ENCODE measurements at regions not wholly inside any gene's neighbourhood (a gene's known extent, or its start where the extent isn't known, plus 50 kb on each side); places are given as distances from the start of the nearest gene placed in this dataset.

DNA sequence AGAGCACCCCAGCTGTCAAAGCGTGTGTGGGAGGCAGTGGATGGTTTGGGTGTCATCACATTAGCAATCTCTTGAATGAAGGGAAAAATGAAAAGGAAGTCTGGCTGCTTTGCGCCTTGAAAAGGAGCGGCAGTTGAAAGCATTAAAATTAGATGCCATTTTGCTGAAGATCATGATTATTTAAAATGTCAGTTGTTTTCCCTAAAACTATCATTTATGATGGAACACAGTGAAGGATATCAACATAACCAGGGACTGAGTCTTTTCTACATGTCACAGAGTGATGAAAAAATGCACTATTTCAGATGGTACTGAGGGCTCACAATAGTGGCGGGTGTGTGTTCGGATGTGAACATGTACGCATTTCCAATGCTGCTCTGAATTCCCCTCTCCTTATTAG, 450.2 kb upstream of the CPEB2 start:
- Mint-ChIP-seq H3K27me3 (ENCODE audit: insufficient read depth, low read depth, poor library complexity) (peaks cover 2% of the 10 kb centered on the region), H3K27ac (no peak overlapping the region), H3K36me3 (ENCODE audit: low read depth) (no peaks in the 10 kb centered on the region; the same call in 2 of the 3 replicates), H3K4me3 (no peak overlapping the region), H3K9me3 (peaks cover 2% of the 10 kb centered on the region; the same call in 1 of the 3 replicates), H3K4me1 (no peaks in the 10 kb centered on the region)
- no peaks in the 10 kb centered on the region for H3K36me3 ChIP-seq (ENCODE audit: insufficient read depth)
- TF ChIP-seq ZNF331 (CRISPR knock-in tag; IDR thresholded peaks at IDR 0.05; ENCODE audit: low read depth) = no peak
- TF ChIP-seq EZH2 (IDR thresholded peaks at IDR 0.05; ENCODE audit: low read depth, unreplicated experiment) = no peak
- no peak for TF ChIP-seq NANOG (IDR thresholded peaks at IDR 0.05; ENCODE audit: borderline replicate concordance)
- no peak for TF ChIP-seq JUNB (IDR thresholded peaks at IDR 0.05; ENCODE audit: unreplicated experiment)
- TF ChIP-seq, protein P1, sequence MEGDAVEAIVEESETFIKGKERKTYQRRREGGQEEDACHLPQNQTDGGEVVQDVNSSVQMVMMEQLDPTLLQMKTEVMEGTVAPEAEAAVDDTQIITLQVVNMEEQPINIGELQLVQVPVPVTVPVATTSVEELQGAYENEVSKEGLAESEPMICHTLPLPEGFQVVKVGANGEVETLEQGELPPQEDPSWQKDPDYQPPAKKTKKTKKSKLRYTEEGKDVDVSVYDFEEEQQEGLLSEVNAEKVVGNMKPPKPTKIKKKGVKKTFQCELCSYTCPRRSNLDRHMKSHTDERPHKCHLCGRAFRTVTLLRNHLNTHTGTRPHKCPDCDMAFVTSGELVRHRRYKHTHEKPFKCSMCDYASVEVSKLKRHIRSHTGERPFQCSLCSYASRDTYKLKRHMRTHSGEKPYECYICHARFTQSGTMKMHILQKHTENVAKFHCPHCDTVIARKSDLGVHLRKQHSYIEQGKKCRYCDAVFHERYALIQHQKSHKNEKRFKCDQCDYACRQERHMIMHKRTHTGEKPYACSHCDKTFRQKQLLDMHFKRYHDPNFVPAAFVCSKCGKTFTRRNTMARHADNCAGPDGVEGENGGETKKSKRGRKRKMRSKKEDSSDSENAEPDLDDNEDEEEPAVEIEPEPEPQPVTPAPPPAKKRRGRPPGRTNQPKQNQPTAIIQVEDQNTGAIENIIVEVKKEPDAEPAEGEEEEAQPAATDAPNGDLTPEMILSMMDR (conservative IDR thresholded peaks at IDR 0.05; ENCODE audit: low read depth in 2 of 2) = no peak
- no peak for TF ChIP-seq EZH2phosphoT487 (IDR thresholded peaks at IDR 0.05; ENCODE audit: unreplicated experiment)
- no peak for TF ChIP-seq POLR2AphosphoS5 (IDR thresholded peaks at IDR 0.05; ENCODE audit: low read depth)
- TF ChIP-seq, protein P2, sequence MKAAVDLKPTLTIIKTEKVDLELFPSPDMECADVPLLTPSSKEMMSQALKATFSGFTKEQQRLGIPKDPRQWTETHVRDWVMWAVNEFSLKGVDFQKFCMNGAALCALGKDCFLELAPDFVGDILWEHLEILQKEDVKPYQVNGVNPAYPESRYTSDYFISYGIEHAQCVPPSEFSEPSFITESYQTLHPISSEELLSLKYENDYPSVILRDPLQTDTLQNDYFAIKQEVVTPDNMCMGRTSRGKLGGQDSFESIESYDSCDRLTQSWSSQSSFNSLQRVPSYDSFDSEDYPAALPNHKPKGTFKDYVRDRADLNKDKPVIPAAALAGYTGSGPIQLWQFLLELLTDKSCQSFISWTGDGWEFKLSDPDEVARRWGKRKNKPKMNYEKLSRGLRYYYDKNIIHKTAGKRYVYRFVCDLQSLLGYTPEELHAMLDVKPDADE (IDR thresholded peaks at IDR 0.05) = no peak
- TF ChIP-seq STAT1 (IDR thresholded peaks at IDR 0.05; ENCODE audit: unreplicated experiment) = no peak
- TF ChIP-seq, protein P3, sequence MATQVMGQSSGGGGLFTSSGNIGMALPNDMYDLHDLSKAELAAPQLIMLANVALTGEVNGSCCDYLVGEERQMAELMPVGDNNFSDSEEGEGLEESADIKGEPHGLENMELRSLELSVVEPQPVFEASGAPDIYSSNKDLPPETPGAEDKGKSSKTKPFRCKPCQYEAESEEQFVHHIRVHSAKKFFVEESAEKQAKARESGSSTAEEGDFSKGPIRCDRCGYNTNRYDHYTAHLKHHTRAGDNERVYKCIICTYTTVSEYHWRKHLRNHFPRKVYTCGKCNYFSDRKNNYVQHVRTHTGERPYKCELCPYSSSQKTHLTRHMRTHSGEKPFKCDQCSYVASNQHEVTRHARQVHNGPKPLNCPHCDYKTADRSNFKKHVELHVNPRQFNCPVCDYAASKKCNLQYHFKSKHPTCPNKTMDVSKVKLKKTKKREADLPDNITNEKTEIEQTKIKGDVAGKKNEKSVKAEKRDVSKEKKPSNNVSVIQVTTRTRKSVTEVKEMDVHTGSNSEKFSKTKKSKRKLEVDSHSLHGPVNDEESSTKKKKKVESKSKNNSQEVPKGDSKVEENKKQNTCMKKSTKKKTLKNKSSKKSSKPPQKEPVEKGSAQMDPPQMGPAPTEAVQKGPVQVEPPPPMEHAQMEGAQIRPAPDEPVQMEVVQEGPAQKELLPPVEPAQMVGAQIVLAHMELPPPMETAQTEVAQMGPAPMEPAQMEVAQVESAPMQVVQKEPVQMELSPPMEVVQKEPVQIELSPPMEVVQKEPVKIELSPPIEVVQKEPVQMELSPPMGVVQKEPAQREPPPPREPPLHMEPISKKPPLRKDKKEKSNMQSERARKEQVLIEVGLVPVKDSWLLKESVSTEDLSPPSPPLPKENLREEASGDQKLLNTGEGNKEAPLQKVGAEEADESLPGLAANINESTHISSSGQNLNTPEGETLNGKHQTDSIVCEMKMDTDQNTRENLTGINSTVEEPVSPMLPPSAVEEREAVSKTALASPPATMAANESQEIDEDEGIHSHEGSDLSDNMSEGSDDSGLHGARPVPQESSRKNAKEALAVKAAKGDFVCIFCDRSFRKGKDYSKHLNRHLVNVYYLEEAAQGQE (IDR thresholded peaks at IDR 0.05; ENCODE audit: unreplicated experiment) = no peak
- no peak for TF ChIP-seq CREB1 (CRISPR knock-in tag; IDR thresholded peaks at IDR 0.05; ENCODE audit: low read depth)
- TF ChIP-seq, protein P4, sequence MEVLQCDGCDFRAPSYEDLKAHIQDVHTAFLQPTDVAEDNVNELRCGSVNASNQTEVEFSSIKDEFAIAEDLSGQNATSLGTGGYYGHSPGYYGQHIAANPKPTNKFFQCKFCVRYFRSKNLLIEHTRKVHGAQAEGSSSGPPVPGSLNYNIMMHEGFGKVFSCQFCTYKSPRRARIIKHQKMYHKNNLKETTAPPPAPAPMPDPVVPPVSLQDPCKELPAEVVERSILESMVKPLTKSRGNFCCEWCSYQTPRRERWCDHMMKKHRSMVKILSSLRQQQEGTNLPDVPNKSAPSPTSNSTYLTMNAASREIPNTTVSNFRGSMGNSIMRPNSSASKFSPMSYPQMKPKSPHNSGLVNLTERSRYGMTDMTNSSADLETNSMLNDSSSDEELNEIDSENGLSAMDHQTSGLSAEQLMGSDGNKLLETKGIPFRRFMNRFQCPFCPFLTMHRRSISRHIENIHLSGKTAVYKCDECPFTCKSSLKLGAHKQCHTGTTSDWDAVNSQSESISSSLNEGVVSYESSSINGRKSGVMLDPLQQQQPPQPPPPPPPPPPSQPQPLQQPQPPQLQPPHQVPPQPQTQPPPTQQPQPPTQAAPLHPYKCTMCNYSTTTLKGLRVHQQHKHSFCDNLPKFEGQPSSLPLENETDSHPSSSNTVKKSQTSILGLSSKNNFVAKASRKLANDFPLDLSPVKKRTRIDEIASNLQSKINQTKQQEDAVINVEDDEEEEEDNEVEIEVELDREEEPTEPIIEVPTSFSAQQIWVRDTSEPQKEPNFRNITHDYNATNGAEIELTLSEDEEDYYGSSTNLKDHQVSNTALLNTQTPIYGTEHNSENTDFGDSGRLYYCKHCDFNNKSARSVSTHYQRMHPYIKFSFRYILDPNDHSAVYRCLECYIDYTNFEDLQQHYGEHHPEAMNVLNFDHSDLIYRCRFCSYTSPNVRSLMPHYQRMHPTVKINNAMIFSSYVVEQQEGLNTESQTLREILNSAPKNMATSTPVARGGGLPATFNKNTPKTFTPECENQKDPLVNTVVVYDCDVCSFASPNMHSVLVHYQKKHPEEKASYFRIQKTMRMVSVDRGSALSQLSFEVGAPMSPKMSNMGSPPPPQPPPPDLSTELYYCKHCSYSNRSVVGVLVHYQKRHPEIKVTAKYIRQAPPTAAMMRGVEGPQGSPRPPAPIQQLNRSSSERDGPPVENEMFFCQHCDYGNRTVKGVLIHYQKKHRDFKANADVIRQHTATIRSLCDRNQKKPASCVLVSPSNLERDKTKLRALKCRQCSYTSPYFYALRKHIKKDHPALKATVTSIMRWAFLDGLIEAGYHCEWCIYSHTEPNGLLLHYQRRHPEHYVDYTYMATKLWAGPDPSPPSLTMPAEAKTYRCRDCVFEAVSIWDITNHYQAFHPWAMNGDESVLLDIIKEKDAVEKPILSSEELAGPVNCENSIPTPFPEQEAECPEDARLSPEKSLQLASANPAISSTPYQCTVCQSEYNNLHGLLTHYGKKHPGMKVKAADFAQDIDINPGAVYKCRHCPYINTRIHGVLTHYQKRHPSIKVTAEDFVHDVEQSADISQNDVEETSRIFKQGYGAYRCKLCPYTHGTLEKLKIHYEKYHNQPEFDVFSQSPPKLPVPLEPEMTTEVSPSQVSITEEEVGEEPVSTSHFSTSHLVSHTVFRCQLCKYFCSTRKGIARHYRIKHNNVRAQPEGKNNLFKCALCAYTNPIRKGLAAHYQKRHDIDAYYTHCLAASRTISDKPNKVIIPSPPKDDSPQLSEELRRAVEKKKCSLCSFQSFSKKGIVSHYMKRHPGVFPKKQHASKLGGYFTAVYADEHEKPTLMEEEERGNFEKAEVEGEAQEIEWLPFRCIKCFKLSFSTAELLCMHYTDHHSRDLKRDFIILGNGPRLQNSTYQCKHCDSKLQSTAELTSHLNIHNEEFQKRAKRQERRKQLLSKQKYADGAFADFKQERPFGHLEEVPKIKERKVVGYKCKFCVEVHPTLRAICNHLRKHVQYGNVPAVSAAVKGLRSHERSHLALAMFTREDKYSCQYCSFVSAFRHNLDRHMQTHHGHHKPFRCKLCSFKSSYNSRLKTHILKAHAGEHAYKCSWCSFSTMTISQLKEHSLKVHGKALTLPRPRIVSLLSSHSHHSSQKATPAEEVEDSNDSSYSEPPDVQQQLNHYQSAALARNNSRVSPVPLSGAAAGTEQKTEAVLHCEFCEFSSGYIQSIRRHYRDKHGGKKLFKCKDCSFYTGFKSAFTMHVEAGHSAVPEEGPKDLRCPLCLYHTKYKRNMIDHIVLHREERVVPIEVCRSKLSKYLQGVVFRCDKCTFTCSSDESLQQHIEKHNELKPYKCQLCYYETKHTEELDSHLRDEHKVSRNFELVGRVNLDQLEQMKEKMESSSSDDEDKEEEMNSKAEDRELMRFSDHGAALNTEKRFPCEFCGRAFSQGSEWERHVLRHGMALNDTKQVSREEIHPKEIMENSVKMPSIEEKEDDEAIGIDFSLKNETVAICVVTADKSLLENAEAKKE (CRISPR knock-in tag; IDR thresholded peaks at IDR 0.05) = no peak
- no peak for TF ChIP-seq ZNF114 (CRISPR knock-in tag; IDR thresholded peaks at IDR 0.05)
- no peaks in the 10 kb centered on the region for H3K4me1 ChIP-seq (ENCODE audit: insufficient read depth)
- no peaks in the 10 kb centered on the region for H3F3A ChIP-seq (replicated peaks; ENCODE audit: low read depth)
- no peak overlapping the region for H3K4me2 ChIP-seq
- H3K9me2 ChIP-seq (ENCODE audit: insufficient read depth) = no peaks in the 10 kb centered on the region
- H3K4me3 ChIP-seq = no peak overlapping the region
- H3K27me3 ChIP-seq (ENCODE audit: insufficient read depth) = no peaks in the 10 kb centered on the region
- no peaks in the 10 kb centered on the region for H4K20me1 ChIP-seq (replicated peaks; ENCODE audit: insufficient read depth)
- no peaks in the 10 kb centered on the region for H3K79me2 ChIP-seq (replicated peaks; ENCODE audit: insufficient read depth)
- ATAC-seq = no peak
- H3K27ac ChIP-seq (ENCODE audit: low read depth) = no peak overlapping the region
- H2AFZ ChIP-seq = peak overlapping the region; percentile 18; the same call in 1 of the 2 replicates
- DNase-seq (ENCODE audit: low spot score) = no peak

Measured in GM23338 (cell line).